H54 (cell line): ENCODE measurements at regions not wholly inside any gene's neighbourhood (a gene's known extent, or its start where the extent isn't known, plus 50 kb on each side); places are given as distances from the start of the nearest gene placed in this dataset.

Experiments used
- DNase-seq: peaks from one replicate; pipeline ENCODE4 v3.0.0; 2011; ENCODE audit warnings: low spot score, mixed read lengths; ENCODE audit not compliant: insufficient read length
- FAIRE-seq: peaks from 3 replicates; lab custom pipeline; 2011; peaks lifted over from hg19 to GRCh38; lab: Jason Lieb, UNC
- POLR2A ChIP-seq: IDR thresholded peaks from 2 replicates; pipeline ENCODE4 v1.6.1; 2011; ENCODE audit warnings: low read depth, mild to moderate bottlenecking, low read length

GRCh38 chr16:73387979-73388378 lies 340.1 kb upstream of the ZFHX3 start:
- DNase-seq (no peak), FAIRE-seq (no peak)
- no peak for TF ChIP-seq POLR2A

GRCh38 chr16:73385696-73386095 lies 337.8 kb upstream of the ZFHX3 start:
- FAIRE-seq (no peak), DNase-seq (no peak)
- no peak for TF ChIP-seq POLR2A

- no peak for TF ChIP-seq POLR2A
- DNase-seq (no peak), FAIRE-seq (no peak)
Observed at GRCh38 chr16:73384506-73385089, 336.7 kb upstream of the ZFHX3 start.

DNA sequence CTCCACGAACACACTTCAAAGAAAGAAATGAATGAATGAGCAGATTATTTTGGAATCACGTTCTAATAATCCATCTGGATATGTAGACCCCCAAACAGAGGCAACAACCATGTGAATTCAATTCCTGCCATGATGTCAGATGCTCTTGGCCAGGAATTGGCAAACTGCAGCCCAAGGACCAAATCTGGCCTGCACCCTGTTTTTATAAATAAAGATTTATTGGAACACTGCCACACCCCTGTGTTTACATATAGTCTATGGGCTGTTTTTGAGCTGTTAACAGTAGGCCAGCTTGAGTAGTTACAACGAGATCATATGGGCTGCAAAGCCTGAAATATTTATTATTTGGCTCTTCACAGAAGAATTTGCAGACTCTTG lies 336.0 kb upstream of the ZFHX3 start:
- TF ChIP-seq POLR2A, result no peak
- DNase-seq (no peak), FAIRE-seq (no peak)

DNA sequence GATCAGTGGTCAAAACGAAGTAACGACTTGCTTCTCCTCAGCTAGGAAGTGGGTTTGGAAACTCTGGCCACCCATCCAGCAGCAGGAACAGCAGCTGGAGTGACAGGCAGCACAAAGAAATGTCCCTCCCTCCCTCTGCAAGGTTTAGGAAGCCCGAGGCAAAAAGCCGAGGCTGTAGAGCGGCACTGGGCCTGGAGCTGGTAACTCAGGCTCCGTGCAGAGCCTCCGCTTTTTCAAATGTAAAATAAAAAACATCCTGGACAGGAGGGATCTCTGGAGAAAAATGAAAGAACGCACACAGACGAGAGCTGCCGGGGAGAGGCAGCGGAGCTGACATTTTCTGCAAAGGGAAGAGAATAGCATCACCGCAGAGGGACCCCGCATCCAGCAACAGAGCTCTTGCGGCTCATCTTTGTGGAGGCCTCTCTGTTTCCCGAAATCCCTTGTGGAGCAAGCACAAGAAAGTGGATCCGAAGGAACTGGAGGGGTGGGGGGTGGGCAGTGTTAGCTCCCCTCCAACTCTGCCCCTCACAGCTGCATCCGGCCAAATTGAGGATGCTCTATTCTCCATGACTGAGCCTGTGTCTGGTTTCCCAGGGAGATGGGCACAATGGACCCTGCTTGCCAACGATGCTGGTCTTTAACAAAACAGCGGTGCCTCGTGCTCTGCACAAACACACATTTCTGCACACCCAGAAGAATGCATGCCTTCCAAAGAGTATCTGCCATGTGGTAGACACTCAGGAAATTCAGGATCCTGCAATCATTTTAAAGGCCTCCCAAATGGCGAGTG lies 335.5 kb upstream of the ZFHX3 start:
- FAIRE-seq, result no peak
- TF ChIP-seq POLR2A, result no peak
- no peak for DNase-seq

DNA sequence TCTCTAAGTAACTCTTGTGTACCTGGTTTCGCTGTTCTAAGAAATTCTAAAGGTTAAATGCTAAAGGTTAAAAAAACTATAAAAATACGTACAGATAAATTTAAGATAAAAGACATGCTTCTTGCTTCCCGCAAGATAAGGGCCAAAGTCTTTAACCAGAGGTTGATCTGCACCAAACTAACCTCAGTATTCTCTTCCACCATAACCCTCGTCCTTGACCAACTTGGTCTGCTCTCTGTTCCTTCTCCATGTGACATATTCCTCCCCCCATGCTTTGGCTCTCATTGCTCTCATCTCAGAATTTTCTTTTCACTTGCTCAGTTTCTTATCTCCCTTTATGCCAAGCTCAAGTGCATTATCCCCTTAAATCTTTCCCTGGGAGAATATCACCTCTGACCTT lies 330.5 kb upstream of the ZFHX3 start:
- no peak for TF ChIP-seq POLR2A
- FAIRE-seq, result no peak
- no peak for DNase-seq

GRCh38 chr16:73371584-73372319 lies 323.8 kb upstream of the ZFHX3 start:
- FAIRE-seq (no peak), DNase-seq (no peak)
- TF ChIP-seq POLR2A, result no peak

GRCh38 chr16:73369851-73370250 lies 321.9 kb upstream of the ZFHX3 start:
- DNase-seq, result no peak
- no peak for TF ChIP-seq POLR2A
- FAIRE-seq, result no peak

DNA sequence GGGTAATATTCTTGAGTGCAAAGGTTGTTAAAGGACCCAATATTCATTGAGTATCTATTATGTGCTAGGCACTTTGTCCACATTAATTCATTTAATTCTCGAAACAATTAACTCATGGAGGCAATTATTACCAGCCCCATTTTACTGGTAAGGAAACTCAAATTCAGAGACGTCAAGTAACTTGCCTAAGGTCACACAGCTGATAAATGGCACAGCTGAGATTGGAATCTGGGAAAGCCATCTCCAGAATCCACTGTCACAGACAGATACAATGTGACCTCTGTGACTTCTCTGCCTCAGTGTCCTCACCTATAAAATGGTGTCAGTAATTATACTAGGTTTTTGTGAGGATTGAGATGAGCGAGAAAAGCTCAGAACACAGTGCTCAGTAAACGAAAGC lies 320.8 kb upstream of the ZFHX3 start:
- FAIRE-seq, result no peak
- no peak for TF ChIP-seq POLR2A

DNA sequence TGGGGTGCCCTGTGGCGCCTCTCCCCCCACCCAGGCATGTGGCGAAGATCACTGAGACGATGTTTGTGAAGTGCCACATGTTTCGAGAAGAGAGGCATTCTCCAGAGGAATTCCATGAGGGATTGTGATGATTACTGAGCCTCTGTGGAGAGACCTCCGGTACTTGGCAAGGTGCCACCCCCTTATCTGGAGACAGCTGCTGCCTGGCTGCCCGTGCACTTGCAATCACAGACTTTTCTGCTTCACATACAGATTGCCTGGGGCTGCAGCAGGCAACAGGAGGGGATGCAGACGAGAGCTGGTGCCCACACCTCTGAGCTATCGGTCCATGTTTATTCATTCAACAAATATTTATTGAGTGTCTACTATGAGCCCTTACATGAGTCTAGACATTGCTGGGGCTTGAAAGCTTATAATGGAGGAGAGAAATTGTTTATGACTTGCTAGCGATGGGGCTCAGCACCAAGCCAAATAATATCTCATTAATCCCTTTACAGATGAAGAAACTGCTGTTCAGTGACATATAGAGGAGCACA lies 317.2 kb upstream of the ZFHX3 start:
- no peak for TF ChIP-seq POLR2A
- FAIRE-seq, result no peak
- DNase-seq, result no peak

More for the DNA sequence above, 320.8 kb upstream of the ZFHX3 start:
- no peak for DNase-seq

DNA sequence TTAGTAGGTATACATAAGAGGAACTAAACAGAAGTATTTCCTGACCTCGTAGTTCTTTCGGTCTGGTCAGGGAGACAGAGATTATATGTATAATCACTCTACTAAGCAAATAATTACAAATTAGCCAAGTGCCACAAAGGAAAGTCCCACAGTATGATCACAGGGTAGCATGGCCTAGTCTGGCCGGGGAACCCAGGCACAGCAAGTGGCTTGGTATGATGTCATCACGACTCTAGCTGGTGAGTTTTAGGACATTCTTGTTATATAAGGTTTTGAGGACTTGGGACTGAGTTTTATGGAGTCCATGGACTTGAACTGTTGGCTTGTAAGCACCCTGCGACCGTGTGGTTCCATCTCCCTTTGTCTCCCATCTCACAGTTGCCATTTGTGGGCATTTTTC lies 316.5 kb upstream of the ZFHX3 start:
- DNase-seq (no peak), FAIRE-seq (no peak)
- no peak for TF ChIP-seq POLR2A

DNA sequence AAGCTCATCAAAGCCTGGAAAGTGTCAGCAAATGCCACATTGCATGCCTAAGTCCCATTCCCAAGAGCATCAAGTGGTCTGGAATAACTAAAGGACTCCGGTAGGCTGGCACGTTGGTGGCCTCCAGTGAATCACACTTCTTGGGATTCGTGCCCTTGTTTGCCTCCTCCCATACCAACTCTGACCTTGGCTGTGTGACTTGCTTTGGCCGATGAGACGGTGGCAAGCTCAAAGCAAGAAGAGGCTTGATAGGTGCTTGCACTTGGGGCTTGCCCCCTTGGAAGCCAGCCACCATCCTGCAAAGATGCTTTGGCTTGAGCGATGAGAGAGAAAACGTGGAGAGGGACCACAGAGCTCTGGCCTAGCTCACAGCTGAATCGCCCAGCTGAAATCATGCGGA lies 313.1 kb upstream of the ZFHX3 start:
- DNase-seq (no peak), FAIRE-seq (no peak)
- TF ChIP-seq POLR2A, result no peak

DNA sequence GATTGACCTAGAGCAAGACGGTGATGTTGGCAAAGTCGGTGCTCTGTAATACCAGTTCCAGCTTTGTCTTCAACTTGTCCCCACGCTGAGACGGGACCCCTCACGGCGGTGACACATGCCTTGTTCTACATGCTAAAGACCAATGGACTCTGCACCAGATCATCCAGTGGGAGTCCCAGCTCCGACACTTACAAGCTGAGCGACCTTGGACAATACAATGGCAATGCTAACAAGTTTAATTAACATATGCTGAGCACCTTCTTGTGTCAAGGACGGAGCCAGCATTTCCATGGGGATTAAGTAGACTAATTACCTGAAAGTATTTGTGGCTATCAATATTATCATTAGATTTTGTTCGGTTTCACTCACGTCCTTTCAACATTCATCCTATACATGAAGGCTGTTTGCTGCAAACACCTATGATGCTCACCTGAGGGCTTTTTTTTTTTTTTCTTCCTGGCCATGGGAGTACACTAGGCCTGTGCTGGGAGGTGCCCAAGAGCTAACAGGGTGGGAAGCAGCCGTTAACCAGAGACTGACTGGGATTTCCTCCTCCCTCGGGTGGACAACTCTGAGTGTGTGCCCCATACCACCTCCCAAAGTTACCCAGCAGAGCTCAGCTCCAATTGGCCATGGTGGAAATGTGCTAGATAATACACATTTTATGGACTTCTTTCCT lies 308.6 kb upstream of the ZFHX3 start:
- FAIRE-seq (no peak), DNase-seq (no peak)

DNA sequence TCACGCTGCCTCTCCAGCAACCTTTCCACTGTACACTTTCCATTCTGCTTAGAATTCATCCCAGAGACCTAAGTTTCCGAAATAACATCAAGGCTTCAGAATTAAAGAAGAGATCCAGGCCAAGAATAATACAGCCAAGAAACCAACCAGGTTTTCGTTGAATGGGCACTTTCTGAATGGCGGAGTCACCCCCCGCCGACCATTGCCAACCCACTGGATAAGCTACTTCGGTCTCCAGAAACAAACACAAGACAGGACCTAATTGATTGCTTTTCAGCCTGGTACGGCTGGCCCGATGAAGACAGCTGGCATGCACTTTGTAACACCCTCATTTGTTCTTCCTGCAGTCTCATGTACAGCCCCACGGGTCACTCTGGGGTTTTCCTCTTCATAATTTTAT lies 308.1 kb upstream of the ZFHX3 start:
- DNase-seq (no peak), FAIRE-seq (no peak)
- TF ChIP-seq POLR2A, result no peak

More for the DNA sequence above, 308.6 kb upstream of the ZFHX3 start:
- TF ChIP-seq POLR2A, result no peak
